HG03135 (cell line): ENCODE measurements at regions not wholly inside any gene's neighbourhood (a gene's known extent, or its start where the extent isn't known, plus 50 kb on each side); places are given as distances from the start of the nearest gene placed in this dataset.

Source experiments
- ATAC-seq: cut with Tn5 transposase; IDR thresholded peaks from one replicate; pipeline ENCODE4 v1.9.1; 2021; ENCODE audit warnings: mild to moderate bottlenecking, moderate library complexity; ENCODE audit not compliant: unreplicated experiment

DNA sequence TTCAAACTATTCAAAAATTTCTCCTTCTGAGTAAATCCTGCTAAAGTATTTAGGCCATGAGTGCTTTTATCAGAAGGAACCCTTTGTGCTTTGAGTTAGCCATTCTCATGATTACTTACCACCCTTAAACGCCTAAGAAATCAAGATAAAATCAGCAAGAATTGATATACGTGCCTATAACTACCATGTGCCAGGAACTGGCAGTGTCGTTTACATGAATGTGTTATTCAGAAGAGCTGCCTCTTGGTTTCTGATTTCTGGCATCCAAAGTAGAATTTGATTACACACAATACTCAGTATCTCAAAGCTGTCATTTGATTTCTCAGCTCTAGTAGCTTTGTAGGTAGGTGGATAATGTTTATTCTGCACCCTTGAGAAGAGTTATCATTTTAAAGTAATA lies 351.3 kb upstream of the CCDC54 start:
- no peak for ATAC-seq

DNA sequence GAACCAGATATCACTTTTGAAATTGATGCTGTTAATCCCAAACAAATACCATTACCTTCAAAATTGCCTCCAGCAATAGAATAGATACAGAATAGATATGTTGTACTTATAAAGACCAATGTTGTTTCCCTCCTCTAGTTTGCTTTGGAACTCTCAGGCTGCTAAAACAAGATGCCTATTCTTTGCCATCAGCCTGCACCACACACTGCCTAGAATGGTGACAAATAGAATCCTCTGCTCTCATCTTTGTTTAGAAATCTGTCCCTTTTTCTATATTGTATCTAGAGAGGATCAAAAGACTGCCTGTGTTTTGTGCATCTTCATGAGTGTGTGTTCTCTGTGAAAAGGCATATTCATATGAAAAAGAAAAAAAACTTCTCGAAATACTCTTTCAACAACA lies 349.2 kb upstream of the CCDC54 start:
- no peak for ATAC-seq

DNA sequence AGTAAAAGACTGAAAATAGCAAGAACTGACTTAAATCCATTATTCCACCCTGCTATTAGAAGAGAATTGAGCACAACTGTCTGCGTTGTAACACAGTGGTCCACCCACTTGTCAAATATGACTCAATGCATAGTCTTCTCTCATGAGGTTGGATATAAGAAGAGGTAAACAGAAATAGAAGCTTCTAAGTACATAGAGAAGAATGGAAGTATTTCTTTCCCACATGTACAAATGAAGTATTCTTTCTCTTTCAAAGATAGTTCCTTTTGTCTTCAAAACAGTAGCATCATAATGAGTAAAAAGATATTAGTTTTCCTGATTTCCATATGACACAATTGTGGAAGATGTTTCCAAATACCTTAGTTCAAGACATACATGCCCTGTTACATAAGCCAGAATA lies 348.6 kb upstream of the CCDC54 start:
- ATAC-seq = no peak

DNA sequence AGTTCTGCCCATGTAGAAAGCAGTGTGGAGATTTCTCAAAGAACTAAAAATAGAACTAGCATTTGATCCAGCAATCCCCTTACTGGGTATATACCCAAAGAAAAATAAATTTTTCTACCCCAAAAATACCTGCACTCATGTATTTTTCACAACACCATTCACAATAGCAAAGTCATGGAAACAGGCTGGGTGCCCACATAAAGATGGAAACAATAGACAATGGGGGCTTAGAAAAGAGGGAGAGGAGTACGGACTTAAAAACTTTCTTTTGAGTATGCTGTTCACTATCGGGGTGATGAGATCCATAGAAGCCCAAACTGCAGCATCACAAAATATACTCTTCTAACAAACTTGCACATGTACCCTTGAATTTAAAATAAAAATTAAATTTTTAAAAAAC lies 345.1 kb upstream of the CCDC54 start:
- ATAC-seq = no peak

DNA sequence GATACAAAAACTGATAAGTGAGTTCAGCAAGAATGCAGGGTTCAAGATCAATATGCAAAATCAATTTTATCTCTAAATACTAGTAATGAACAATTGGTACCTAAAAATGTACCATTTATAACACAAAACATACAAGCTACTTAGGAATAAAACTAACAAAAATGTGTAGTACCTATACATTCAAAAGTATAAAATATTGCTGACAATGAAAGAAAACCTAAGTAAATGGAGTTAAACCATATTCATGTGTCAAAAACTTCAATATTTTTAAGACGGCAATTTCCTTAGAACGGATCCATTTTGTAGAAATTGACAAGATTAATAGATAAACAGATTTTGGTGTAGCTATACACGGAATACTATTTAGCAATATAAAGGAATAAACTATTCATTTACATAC lies 343.1 kb upstream of the CCDC54 start:
- ATAC-seq = no peak

DNA sequence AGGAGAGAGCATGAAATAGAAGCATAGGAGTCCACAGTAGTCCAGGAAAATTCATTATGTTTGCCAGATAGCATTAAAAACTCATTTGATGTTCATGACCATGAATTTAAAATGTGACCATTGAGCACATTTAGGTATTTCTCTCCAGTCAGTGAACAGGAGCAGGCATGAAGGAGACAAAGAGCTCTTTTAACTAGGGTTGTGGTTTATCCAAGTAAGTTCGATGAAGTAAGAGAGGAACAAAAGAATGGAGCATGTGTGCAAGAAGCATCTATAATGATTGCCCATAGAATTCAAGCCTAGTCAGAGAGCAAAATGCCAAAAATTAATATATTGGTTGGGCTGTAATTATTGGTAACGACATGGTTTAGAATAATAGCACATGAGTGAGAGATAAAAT lies 342.1 kb upstream of the CCDC54 start:
- no peak for ATAC-seq

DNA sequence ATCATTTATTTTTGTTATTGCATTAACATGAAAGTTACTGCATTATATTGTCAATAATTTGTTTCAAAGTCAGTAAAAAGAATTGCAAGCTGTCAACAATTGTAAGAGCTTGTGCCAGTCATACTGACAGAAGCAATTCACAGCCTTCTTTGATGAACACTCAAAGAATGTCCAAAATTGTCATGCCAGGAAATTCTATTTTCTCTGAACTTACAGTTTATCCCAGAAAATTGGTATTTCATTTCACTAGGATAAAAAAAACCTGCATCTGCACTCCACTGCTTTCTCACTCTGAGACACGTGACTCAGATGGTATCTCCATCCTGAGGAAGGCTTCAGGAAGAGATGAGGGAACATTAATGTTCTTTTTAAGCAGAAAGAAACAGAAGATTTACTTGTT lies 332.6 kb upstream of the CCDC54 start:
- ATAC-seq = no peak

DNA sequence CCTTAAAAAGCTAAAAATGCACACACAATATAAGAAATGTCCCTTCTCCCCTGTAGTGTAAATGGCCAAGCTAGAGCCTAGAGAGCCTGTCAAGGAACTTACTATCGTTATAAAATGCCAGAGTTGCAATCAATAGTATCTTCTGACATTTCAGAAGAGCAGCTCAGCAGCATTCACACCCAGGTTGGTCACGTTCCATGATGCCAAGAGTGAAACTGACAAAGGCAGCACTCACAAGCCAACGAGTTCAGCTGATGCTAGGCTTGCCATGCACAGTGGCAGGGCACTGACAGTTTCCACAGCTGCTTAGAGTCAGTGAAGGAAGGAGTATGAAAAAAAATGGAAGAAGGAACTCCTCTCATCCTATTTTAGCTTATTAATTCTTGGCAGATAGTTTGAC lies 331.4 kb upstream of the CCDC54 start:
- ATAC-seq = no peak

DNA sequence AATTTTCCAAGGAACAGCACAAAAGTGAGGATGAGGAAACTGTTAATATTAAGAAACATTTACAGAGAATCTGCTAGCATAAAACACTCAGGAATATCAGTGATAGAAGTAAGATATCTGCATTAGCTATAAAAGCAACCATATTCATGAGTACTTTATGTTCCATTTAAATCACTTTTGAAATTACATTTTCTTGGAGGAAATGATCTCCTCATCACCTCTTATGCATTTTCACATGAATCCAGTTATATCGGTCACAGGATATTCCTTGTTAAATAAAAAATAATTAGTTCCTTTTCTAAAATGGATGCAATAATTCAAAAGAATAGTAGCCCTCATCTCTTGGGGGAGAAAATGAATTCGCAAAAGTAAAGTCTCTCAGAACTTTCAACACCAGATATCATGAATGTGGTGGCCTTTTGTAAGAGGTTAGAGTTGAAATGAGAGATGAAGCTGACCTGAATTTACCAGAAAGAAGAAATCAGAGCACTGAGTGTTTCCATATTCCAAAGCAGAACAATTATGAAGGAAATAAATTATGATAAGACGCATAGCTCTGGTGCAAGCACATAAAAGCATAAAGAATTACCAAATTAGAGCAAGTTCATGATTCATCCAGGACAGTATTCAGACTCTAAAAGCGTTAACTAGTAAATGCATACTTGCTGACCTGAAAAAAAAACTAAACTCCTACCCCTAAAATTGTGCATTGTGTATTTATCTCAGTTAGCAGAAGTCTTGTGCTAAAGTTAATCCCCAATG lies 321.9 kb upstream of the CCDC54 start:
- ATAC-seq = no peak

DNA sequence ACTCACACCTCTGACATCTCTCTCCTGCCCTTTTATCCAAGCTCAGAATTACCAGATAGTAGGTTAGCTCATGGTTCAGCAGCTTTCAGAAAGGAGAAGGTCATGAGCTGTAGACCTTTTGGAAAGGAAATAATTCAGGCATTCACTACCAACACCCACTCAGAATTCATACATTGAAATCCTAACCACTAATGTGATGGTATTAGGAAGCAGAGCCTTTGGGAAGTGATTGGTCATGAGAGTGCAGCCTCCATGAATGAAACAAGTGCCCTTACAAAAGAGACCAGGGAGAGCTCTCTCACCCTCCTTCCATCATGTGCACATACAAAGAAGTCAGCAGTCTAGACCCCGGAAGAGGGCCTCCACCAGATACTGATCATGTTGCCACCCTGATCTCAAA lies 315.8 kb upstream of the CCDC54 start:
- no peak for ATAC-seq

DNA sequence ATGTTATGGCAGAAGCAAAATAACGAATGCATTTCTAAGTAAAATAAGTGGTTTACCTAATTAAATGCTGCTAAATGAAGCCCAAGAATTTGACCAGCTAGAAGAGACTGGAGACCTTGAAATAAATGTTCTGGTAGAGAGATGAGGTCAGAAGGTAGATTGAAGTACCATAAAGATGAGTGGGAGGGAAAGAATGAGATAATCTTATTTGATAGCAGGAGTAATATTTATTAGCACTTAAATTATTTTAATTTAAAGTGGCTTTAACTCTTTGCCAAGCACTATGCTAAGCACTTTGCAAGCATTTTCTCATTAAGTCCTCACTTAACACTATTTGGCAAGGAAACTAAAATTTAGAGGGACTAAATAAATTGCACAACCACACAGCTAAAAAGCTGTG lies 314.9 kb upstream of the CCDC54 start:
- no peak for ATAC-seq

DNA sequence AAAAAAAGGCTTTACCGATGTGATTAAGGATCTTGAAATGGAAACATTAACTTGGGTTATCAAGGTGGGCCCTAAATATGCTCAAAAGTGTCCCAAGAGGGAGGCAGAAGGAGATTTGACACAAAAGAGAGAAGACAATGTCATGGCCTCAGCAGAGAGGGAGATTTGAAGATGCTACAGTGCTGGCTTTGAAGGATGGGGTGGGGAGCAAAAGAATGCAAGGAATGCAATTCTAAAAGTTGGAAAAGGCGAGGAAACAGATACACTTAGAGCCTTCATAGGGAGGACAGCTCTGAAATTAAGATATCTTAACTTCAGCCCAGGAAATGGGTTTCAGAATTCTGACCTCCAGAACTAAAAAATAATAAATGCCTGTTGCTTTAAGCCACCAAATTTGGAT lies 314.5 kb upstream of the CCDC54 start:
- ATAC-seq = no peak

DNA sequence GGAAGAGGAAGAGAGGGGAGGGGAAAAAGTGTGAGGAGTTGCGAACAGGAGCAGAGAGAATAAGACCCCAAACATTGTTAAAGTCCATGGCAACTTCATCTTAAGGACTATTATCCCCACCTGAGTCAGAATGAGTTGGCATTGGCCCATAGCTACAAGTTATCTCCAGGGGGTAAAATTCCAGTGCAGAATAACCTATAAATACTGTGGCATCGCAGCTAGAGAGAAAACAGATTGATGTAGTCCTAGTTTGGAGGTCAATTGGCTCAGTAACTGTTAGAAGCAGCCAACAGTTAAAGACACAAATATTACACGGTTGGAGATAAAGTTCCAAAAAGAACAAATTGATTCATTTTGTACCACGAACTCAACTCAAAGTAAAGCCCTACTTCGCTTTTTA lies 313.9 kb upstream of the CCDC54 start:
- no peak for ATAC-seq

DNA sequence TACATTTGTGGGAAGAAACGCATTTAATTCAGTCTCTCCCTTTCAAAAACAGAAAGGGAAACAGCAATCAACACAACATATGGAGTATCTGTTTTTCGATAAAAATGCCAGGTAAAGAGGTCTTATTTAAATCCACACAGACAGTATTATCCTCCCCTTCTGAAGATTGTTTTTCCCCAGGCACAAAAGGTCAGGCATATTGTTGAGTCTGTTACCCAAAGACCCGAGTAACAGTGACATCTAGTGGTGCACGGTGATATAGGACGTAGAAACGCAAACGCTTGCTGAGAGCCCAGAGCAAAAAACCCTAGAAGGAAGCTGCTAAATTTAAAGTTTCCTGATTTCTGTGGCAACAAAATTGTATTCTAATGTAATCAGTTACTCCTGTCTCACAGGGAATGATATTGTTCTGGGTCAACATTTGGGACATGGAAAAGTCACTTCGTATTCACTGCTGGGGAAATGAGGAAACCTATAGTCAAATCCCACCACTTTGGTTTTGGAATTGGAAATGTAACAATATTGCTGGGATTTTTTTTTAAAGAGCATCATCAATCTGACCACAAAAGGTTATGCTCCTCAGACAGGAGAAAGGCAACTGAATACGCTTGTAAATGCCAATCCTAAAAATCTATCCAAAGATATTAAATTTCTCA lies 312.7 kb upstream of the CCDC54 start:
- peak; percentile 81 for ATAC-seq

DNA sequence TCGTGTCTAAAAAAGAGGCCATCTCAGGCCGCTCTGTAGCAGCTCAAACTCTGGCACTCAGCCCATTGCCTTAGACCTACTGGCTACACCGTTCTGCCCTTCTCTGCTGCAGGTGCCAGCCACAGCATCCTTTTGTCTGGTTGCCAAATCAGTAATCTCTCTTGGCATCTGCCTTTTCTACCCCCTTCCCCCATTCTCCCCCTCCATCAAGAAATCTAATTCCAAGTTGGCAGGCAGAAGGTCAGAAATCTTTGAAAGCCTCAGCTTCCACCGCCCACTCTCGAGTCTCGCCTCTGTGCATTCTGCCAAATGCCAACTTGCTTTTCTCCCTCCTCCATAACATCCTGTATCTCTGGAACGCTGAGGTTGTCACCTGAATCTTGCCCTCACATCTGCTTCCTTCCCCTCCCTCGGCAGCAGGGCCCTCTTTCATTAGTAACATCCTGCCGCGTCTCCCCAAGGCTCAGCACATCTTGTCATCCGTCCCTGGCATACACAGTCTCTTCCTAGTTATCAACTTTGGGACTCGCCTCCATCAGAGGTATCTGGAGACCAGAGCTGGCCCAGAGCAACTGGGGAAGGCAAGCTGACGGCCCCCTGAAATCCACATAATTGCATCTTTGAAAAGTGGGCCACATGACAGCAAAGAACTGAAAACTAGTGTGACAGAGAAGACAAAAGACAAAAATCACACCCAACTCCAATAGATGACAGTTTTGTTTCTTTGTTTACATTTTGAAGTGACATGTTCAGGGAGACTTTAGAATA lies 312.0 kb upstream of the CCDC54 start:
- ATAC-seq = no peak

DNA sequence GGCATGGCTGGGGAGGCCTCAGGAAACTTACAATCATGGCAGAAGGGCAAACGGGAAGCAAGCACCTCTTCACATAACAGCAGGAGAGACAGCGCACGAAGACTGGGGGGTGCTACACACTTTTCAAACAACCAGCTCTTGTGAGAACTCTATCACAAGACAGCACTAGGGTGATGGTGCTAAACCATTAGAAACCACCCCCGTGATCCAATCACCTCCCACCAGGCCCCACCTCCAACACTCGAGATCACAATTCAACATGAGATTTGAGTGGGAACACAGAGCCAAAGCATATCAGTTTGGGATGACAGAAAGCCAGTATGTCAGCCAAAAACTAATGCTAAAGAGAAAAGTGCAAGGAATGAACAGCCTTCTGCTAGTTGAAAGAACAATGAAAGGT lies 309.8 kb upstream of the CCDC54 start:
- ATAC-seq = no peak

DNA sequence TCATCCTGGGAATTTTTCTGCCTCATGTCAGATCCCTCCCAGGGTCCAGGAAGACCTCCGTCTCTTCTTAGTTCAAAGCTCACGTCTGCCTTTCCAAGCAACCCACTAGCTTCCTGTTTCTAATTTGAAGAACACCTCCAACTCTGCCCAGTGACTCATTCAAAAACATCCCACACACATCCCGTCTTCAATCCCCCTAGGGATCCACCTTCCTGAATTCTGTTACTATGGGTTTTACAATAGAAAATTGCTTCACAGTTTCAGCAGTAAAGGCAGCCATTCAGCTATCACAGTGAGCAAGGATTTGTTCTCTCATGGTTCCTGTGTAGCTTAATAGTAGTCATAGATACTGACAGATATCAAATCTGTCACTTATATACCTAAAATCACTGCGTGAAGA lies 308.3 kb upstream of the CCDC54 start:
- no peak for ATAC-seq

DNA sequence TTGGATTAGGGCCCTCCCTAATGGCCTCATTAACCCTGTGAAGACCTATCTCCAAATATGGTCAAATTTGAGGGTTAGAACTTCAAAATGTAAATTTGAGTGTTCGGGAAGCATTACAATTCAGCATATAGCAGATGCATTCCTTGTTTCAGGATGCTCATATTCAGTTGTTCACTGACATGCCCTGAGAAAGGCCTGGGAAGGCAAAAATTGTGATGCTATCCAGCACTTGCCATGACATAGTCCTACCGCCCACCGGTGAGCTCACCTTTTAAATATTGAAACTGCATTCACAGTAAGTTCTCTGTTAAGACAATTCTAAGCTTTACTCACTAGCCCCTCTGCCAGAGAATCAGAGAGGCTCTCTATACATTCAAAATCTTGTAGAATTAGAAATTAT lies 300.3 kb upstream of the CCDC54 start:
- no peak for ATAC-seq

DNA sequence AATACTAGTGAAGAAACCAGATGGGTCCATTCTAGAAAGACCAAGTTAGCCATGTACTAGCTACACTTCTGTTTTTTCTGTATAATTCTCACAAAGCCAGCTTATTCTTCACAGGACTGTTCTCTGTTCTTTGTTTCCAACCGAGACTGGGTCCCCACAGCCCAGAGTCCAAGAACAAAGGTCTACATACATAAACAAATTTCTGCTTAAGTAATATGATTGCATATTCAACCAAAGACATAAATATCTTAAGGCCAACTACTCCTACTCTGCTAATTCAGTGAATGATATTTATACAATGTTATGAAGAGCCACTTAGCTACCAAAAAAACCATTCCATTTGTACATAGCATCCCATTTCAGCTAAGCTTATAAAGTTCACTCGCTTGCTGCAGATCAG lies 299.8 kb upstream of the CCDC54 start:
- no peak for ATAC-seq

DNA sequence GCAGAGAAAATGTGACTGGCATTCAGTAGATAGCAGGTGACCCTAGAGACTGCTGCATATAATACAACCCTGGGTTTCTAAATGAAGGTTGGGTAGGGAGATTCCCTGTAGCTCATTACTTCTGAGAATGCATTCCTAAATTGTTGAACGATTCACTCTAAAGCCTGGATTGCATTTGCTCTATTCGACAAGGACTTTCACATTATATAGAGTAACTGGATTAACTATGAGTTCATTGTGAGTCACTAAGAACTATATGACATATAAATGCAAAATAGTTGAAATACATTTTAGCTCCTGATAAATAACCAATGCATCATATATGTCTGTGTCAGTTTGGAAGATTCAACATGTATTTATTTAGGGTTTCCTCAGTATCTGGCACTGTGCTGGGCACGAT lies 294.7 kb upstream of the CCDC54 start:
- ATAC-seq = no peak

DNA sequence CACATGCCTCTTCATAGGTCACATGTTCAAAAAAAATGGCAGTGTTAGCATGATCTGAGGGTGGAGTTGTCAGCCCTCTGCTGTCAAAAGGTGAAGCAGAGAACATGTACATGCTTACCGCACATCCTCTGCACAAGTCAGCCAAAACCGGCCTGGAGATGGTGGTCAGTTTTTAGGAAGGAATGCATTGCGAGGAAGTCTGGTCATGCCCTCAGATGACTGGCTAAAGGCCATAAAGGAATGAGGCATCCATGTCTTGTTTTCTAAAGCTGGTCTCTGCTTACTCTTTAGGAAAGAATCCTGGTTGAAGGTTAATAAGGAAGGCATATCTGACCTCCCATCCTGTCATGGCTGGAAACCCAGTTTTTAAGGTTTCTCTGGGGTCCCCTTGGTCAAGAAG lies 292.0 kb upstream of the CCDC54 start:
- no peak for ATAC-seq

DNA sequence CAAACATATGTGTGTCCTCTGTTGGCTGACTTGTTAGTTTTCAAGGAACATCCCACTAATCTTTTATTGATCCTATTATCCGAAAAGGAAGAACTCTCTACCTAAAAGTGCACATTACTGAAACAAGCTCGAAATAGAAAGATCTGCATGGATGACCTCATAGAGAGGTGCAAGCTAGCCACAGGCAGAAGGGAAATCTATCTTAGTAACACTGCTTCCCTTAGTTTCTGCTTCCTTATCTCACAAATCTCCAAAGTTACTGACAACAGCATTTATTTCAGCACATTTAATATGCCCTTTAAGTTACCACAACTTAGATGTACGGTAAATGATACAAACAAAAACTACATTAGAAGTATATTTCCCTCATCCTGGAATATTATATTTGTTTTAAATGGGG lies 285.1 kb upstream of the CCDC54 start:
- no peak for ATAC-seq
